H1 (cell line): ENCODE measurements at regions not wholly inside any gene's neighbourhood (a gene's known extent, or its start where the extent isn't known, plus 50 kb on each side); places are given as distances from the start of the nearest gene placed in this dataset.

Experiments used
- CTCF ChIA-PET: fragments of 300-600 bp; sonication (Branson Sonifier 250); formaldehyde crosslinking; loops from one replicate; lab custom pipeline; 2021; ENCODE audit not compliant: partially characterized antibody; lab: Charles Lee
- POLR2A ChIA-PET: fragments of 300-600 bp; sonication (Branson Sonifier 250); formaldehyde crosslinking; loops from one replicate; lab custom pipeline; 2021; ENCODE audit warnings: inconsistent platforms; ENCODE audit not compliant: partially characterized antibody; lab: Charles Lee
- DNase-seq, 2 experiments: peaks; one replicate each; pipeline versions ENCODE4 v3.0.0 to v3.0.0-alpha.2; 2010 to 2022; ENCODE audit warnings: low spot score in 2 of 2, low read depth in 1 of 2, mixed read lengths in 1 of 2
- FAIRE-seq: peaks from 2 replicates; lab custom pipeline; 2011; peaks lifted over from hg19 to GRCh38; lab: Jason Lieb, UNC
- H2AFZ ChIP-seq: 2 replicates; pipeline ENCODE4 v1.8.1; 2012; ENCODE audit warnings: low read length, inconsistent platforms
- H2AK5ac ChIP-seq: 2 replicates; pipeline ENCODE4 v1.6.1; 2013; ENCODE audit warnings: low read depth, low read length
- H2BK120ac ChIP-seq: replicated peaks from 2 replicates; pipeline ENCODE3; 2013; ENCODE audit warnings: low read depth, low read length, inconsistent platforms
- H2BK12ac ChIP-seq: 2 replicates; pipeline ENCODE4 v1.6.1; 2013; ENCODE audit warnings: low read depth, low read length
- H2BK15ac ChIP-seq: 2 replicates; pipeline ENCODE4 v1.6.1; 2013; ENCODE audit warnings: low read length
- H2BK20ac ChIP-seq: 2 replicates; pipeline ENCODE4 v1.6.1; 2013; ENCODE audit warnings: low read length
- H2BK5ac ChIP-seq: 2 replicates; pipeline ENCODE4 v1.6.1; 2013; ENCODE audit warnings: low read depth, low read length
- H3K14ac ChIP-seq: 2 replicates; pipeline ENCODE4 v1.6.1; 2013; ENCODE audit warnings: inconsistent platforms; ENCODE audit not compliant: insufficient read length
- H3K18ac ChIP-seq: 2 replicates; pipeline ENCODE4 v1.6.1; 2013; ENCODE audit warnings: low read length; ENCODE audit errors: extremely low read depth
- H3K23ac ChIP-seq: 2 replicates; pipeline ENCODE4 v1.6.1; 2013; ENCODE audit warnings: inconsistent platforms; ENCODE audit not compliant: insufficient read length
- H3K23me2 ChIP-seq: 2 replicates; pipeline ENCODE4 v1.6.1; 2013; ENCODE audit warnings: low read depth, low read length
- H3K27ac ChIP-seq: 2 replicates; pipeline ENCODE4 v1.6.1; 2011; ENCODE audit warnings: low read depth, low read length, inconsistent platforms
- H3K27me3 ChIP-seq, 4 experiments: replicated peaks in 1 of 4; 1 replicate in 1 of 4; 2 replicates in 3 of 4; pipeline versions ENCODE4 v1.6.1 to v1.8.1; 2011 to 2013; ENCODE audit warnings: low read length in 3 of 4, mild to moderate bottlenecking in 3 of 4, inconsistent platforms in 2 of 4, mixed read lengths in 2 of 4, moderate library complexity in 1 of 4; ENCODE audit not compliant: control insufficient read depth in 3 of 4, insufficient read depth in 3 of 4; ENCODE audit errors: extremely low read depth in 1 of 4
- H3K36me3 ChIP-seq, 4 experiments: 2 replicates each; pipeline versions ENCODE4 v1.6.1 to v1.8.1; 2011 to 2013; ENCODE audit warnings: mild to moderate bottlenecking in 4 of 4, low read length in 3 of 4, moderate library complexity in 2 of 4, control low read depth in 1 of 4, inconsistent platforms in 1 of 4; ENCODE audit not compliant: insufficient read depth in 4 of 4, control insufficient read depth in 2 of 4
- H3K4ac ChIP-seq: replicated peaks from 2 replicates; pipeline ENCODE3; 2013; ENCODE audit warnings: low read length, low read depth, mixed read lengths, inconsistent platforms; ENCODE audit not compliant: insufficient read length
- H3K4me1 ChIP-seq, 4 experiments: replicated peaks in 1 of 4; 1 replicate in 1 of 4; 2 replicates in 3 of 4; pipeline versions ENCODE4 v1.6.1 to v1.8.1; 2011 to 2013; ENCODE audit warnings: low read length in 3 of 4, inconsistent platforms in 2 of 4, mixed read lengths in 1 of 4; ENCODE audit not compliant: insufficient read depth in 4 of 4, control insufficient read depth in 3 of 4
- H3K4me2 ChIP-seq, 2 experiments: 2 replicates each; pipeline versions ENCODE4 v1.6.1 to v1.8.1; 2011 to 2013; ENCODE audit warnings: low read depth in 2 of 2, low read length in 2 of 2, control low read depth in 1 of 2, inconsistent platforms in 1 of 2, mild to moderate bottlenecking in 1 of 2; ENCODE audit not compliant: insufficient read depth in 1 of 2
- H3K4me3 ChIP-seq, 4 experiments: fragments of 200-600, 300-600 bp in 1 of 4; sonication (generic), shearing (Covaris generic), sonication (Bioruptor Twin) in 1 of 4; 2 replicates each; pipeline versions ENCODE4 v1.5.1 to v1.8.1; 2011 to 2016; ENCODE audit warnings: low read length in 4 of 4, low read depth in 3 of 4, control low read depth in 2 of 4, inconsistent platforms in 2 of 4, mild to moderate bottlenecking in 2 of 4, mixed read lengths in 1 of 4, moderate library complexity in 1 of 4; ENCODE audit not compliant: insufficient read depth in 2 of 4; ENCODE audit errors: extremely low read depth in 1 of 4
- H3K56ac ChIP-seq: replicated peaks from 2 replicates; pipeline ENCODE3; 2013; ENCODE audit warnings: low read depth, mild to moderate bottlenecking, mixed read lengths, low read length, inconsistent platforms; ENCODE audit not compliant: insufficient read length
- H3K79me1 ChIP-seq: 2 replicates; pipeline ENCODE4 v1.6.1; 2013; ENCODE audit warnings: low read depth, low read length, control low read depth
- H3K79me2 ChIP-seq, 2 experiments: 2 replicates each; pipeline versions ENCODE4 v1.6.1 to v1.8.1; 2012 to 2013; ENCODE audit warnings: low read length in 2 of 2, mild to moderate bottlenecking in 2 of 2, inconsistent platforms in 1 of 2; ENCODE audit not compliant: insufficient read depth in 2 of 2, control insufficient read depth in 1 of 2
- H3K9ac ChIP-seq, 4 experiments: replicated peaks in 1 of 4; 1 replicate in 1 of 4; 2 replicates in 3 of 4; pipeline versions ENCODE4 v1.6.1 to v1.8.1; 2011 to 2013; ENCODE audit warnings: low read depth in 3 of 4, low read length in 3 of 4, control low read depth in 2 of 4, mild to moderate bottlenecking in 2 of 4, moderate library complexity in 2 of 4, inconsistent platforms in 1 of 4; ENCODE audit errors: extremely low read depth in 1 of 4
- H3K9me3 ChIP-seq, 2 experiments: 2 replicates each; pipeline versions ENCODE4 v1.6.1 to v1.8.1; 2012 to 2013; ENCODE audit warnings: mild to moderate bottlenecking in 2 of 2, moderate library complexity in 2 of 2, control low read depth in 1 of 2, inconsistent platforms in 1 of 2, low read depth in 1 of 2, low read length in 1 of 2, mixed read lengths in 1 of 2; ENCODE audit not compliant: insufficient read depth in 2 of 2
- H4K20me1 ChIP-seq, 2 experiments: replicated peaks in 1 of 2; 2 replicates each; pipeline versions ENCODE3 to v1.8.1; 2011 to 2013; ENCODE audit warnings: inconsistent platforms in 2 of 2, low read length in 2 of 2, mild to moderate bottlenecking in 1 of 2; ENCODE audit not compliant: insufficient read depth in 2 of 2, control insufficient read depth in 1 of 2
- H4K5ac ChIP-seq: 2 replicates; pipeline ENCODE4 v1.6.1; 2013; ENCODE audit warnings: low read length, low read depth, mixed read lengths, inconsistent platforms; ENCODE audit not compliant: insufficient read length
- H4K8ac ChIP-seq: 2 replicates; pipeline ENCODE4 v1.8.0; 2013; ENCODE audit warnings: mild to moderate bottlenecking, moderate library complexity, low read length, inconsistent platforms; ENCODE audit not compliant: insufficient read depth; ENCODE audit errors: extremely low read depth
- H4K91ac ChIP-seq: replicated peaks from 2 replicates; pipeline ENCODE3; 2013; ENCODE audit warnings: low read length, mixed read lengths, inconsistent platforms; ENCODE audit not compliant: insufficient read length
- BACH1 ChIP-seq: IDR thresholded peaks from 2 replicates; pipeline ENCODE4 v1.6.1; 2012; ENCODE audit warnings: low read length, improper control_type of control experiment
- KDM4A ChIP-seq: IDR thresholded peaks from one replicate; pipeline ENCODE4 v1.7.1; 2012; ENCODE audit warnings: low read depth, mild to moderate bottlenecking, moderate library complexity, low read length, inconsistent platforms; ENCODE audit not compliant: severe bottlenecking
- SRF ChIP-seq: IDR thresholded peaks from 2 replicates; pipeline ENCODE4 v1.6.1; 2011; ENCODE audit warnings: mild to moderate bottlenecking, low read depth, low read length, moderate library complexity
- WGBS, 2 experiments: shearing (Covaris generic) in 1 of 2; methylation state at CpG; one replicate each; pipeline versions ENCODE4 v1.1.6 to v1.1.7; 2013 to 2015; ENCODE audit warnings: low lambda C conversion rate in 2 of 2, mixed read lengths in 2 of 2, inconsistent platforms in 1 of 2, low coverage in 1 of 2, missing lambda C conversion rate in 1 of 2; ENCODE audit not compliant: insufficient replicate concordance in 2 of 2, insufficient coverage in 1 of 2, insufficient read length in 1 of 2; ENCODE audit errors: extremely low coverage in 1 of 2, missing lambda C conversion rate in 1 of 2; 5-methylcytosine and 5-hydroxymethylcytosine counted together

DNA sequence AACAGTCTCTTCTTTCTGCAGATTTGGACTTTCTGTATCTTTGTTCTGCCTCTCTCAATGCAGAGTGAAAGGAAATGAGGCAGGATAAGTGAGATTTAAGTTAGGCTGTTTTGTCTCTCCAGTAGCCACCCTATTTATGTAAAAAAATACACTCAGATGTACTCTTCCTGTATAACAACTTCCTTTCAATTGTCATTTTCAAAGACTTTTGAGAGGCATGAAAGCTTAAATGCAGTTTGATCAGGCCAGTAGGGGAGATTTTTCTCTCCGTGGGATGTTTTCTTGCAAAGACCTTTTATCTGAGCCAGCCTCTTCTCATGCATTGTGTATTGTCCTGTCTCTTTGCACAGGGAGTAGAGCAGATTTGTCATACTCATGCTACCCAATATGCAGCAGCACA is 166.8 kb downstream of the SLITRK5 start:
- no peaks in the 10 kb centered on the region for H3K79me1 ChIP-seq
- no peaks in the 10 kb centered on the region for H3K9me3 ChIP-seq
- no peak overlapping the region for H4K91ac ChIP-seq
- H2BK15ac ChIP-seq = no peak overlapping the region
- no peak overlapping the region for H3K4ac ChIP-seq
- H2BK5ac ChIP-seq = no peak overlapping the region
- H2BK20ac ChIP-seq = no peak overlapping the region
- no peak overlapping the region for H3K23ac ChIP-seq
- H3K27ac ChIP-seq = no peak overlapping the region
- DNase-seq = no peak
- no peak overlapping the region for H4K5ac ChIP-seq
- no peaks in the 10 kb centered on the region for H3K36me3 ChIP-seq
- H4K20me1 ChIP-seq = no peaks in the 10 kb centered on the region
- no peak overlapping the region for H2AFZ ChIP-seq
- WGBS, 2 experiments = 32% methylated on average over 1 of the region's 1 CpG; no CpG with 5 or more reads in 1 of the 2 experiments
- H2BK120ac ChIP-seq = no peak overlapping the region
- no peak for FAIRE-seq
- H3K23me2 ChIP-seq = no peaks in the 10 kb centered on the region
- ChIA-PET POLR2A (no interaction called here), CTCF (interaction anchor here (0.8 kb wide), 1 partner anchor 441 kb away, joined by 3 read pairs; no protein-coding TSS in a partner anchor)
- H3K79me2 ChIP-seq = no peaks in the 10 kb centered on the region
- no peak overlapping the region for H4K8ac ChIP-seq
- no peak overlapping the region for H2AK5ac ChIP-seq
- H3K4me3 ChIP-seq = no peak overlapping the region
- no peaks in the 10 kb centered on the region for H3K4me1 ChIP-seq
- H3K14ac ChIP-seq = no peak overlapping the region
- no peak overlapping the region for H2BK12ac ChIP-seq
- no peak overlapping the region for H3K56ac ChIP-seq
- no peak overlapping the region for H3K4me2 ChIP-seq
- no peak overlapping the region for H3K18ac ChIP-seq
- no peaks in the 10 kb centered on the region for H3K27me3 ChIP-seq
- no peak overlapping the region for H3K9ac ChIP-seq
- TF ChIP-seq SRF (no peak), KDM4A (no peak), BACH1 (no peak)
